GM19467 (cell line): ENCODE measurements at regions not wholly inside any gene's neighbourhood (a gene's known extent, or its start where the extent isn't known, plus 50 kb on each side); places are given as distances from the start of the nearest gene placed in this dataset.
"Not testable (repeated sequence)": the region's sequence is repeated elsewhere in the genome, so short reads cannot be mapped to it uniquely, and the experiment has no call there.

Experiments used
- ATAC-seq: cut with Tn5 transposase; IDR thresholded peaks from one replicate; pipeline ENCODE4 v1.9.1; 2021; ENCODE audit warnings: mild to moderate bottlenecking, moderate library complexity; ENCODE audit not compliant: unreplicated experiment

DNA sequence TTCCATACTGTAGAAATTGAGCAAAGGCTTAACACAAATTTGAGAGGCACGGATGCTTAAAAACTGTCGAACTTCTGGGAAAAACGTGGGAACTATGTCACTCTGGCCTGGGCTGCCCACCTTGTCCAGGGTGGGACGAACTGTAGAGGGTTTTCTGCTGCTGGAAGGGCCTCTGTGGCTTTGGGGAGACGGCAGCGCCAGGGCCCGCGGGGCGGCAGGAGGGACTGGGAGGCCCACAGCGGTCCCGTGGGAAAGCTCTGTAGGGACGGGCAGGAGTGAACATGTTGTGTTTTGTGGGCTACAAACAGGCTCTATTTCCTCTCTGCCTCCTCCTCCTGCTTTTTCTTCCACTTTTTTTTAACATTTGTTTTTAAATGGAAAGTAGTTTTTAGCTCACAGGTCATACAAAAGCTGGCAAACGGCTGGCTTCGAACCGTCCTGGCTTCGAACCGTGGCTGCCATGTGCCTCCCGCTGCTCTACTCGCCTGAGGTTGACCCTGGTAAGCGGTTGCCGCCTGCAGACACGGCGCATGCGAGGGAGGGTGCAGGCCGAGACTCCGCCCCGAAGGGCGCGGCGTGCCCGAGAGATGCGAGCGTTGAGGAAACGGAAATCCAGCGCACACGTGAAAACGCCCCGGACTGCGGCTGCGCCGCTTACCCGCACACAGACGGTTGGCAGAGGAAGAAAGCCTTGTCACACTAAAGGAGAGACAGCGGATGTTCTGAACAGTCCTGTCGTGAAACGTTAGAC, 382.3 kb upstream of the ZFP42 start:
- ATAC-seq = no peak

DNA sequence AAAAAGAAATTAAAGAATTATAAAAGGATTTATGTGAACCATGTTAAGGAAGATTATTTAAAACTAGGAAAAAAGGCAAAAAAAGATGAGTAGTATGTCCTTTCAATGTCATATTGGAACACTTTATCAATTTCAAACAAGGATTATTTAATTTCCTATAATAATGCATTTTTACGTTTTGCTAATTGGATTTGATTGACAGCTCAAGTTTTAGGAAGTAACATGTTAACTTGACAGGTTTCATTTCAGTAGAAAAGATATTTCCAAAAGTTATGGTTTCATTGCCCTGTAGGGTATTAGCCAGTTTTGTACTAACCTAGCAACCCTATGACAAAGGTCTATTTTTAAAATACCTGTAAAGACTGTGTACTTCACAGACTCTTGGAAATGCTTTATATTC, 379.6 kb upstream of the ZFP42 start:
- no peak for ATAC-seq

DNA sequence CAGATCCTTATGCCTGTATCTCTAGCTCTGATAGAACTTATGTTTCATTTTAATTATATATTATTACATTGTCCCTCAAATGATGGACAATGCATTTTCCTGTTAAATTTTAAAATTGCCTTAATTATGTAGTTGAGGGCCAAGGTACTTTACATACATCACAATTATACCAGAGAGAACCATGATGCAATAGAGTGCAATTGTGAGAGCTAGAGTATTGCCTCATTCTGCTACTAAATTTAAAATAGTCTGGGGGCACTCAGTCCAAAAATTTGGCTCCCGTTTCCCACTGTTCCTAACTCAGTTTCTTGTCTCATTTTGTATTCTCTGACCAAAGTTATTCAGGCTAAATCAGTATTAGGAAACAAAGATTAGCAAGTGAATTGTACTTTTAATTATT, 378.5 kb upstream of the ZFP42 start:
- no peak for ATAC-seq

DNA sequence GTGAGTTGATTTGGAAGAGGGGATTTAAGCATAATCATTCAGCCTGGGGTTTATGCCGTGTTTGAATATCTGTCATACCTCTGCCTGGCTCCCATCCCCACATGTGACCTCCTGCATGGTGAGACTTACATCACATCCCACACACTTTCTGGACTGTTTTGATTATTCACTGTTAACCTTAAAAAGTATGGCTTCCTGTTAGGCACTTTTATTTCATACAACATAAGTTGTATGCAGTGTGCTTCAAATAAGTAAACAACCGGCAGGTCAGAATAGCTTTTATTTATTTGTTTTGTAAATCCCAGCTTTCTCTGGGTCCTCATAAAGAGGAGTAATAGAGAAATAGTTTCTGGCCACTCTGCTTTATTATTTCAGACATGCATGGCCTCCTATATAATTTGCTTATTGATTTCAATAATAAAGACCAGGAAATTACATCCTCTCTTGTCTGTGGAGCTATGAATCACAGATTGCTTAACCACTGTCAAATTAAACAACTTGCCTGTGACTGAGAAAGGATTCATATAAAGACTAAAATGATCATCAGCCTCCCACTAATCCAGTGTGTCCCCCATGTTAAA, 376.8 kb upstream of the ZFP42 start:
- no peak for ATAC-seq

DNA sequence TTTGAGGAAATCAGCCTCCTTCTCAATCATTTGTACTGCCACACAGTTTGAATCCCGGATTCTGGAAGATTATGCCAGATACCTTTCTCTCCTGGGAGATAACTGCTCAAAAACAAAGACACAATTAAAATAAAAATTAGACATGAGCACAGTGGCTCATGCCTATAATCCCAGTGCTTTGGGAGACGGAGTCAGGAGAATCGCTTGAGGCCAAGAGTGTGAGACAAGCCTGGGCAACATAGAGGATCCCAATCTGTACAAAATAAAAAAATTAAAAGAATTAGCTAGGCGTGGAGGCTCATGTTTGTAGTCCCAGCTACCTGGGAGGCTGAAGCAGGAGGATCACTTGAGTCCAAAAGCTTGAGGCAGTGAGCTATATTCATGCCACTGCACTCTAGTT, 376.3 kb upstream of the ZFP42 start:
- ATAC-seq = no peak

DNA sequence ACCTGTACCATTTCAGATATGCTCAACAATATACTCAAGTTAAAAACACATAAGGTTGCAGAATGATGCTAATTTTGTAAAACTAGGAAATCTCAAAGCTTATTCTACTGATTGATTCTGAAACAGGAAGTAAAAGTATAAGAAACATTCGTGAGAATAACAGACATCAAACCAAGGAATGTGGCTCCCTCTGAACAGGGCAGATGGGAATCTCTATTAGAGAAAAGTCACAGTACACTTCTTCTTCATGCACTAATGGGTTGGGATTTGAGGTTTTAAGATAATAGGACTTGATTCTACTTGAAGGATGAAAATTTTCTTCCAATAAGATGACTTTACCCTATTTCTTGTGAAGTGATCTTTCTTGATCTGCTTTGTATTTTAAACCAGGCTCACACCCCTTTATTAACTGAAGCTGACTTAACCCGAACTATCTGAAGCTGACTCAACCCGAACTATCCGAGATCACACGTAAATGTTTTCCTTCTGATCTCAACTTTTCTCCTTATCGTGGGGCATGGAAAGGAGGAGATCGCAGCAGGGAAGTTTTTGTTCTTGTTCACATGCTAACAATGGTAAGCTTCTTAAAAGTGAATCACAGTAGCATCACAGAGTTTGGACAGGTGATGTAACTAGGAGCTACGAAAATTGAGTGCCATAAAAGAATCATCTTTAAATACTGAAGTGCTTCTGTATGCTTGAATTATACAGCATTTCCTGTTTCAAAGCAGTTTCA, 363.1 kb upstream of the ZFP42 start:
- ATAC-seq = no peak

DNA sequence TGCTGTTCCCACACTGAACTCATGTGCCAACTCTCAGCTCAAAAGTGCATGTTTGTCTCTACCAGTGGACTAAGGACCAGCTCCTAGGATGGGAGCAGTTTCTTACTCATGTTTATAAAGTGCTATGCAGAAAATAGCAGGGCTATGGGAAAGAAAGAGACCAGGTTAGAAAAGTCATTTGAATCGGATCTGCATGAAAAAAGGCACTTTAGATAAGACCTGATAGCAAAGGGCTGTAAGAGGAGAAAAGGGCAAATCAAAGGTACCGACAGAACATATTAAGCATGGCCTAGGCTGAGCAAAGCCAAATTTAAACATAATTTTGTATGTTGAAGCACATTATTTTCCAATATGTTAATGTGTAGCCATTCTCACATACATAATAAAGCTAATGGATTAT, 362.3 kb upstream of the ZFP42 start:
- no peak for ATAC-seq

DNA sequence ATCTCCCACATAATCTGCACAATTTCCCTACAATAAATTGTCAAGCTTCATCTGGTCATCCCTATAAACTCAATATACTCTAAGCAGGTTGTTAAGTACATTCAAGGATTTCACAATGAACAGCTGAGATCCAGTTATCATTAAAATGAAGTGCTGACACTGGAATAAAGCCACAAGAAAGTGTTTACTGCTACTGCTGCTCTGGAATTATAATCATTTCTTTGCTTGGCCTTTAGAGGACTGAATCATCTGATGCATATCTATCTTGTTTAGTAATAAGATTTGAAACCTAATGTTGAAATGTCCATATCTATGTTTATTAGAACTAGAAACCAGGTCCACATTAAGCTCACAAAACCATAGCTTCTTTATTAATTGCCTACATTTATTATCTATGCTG, 338.6 kb upstream of the ZFP42 start:
- ATAC-seq = no peak

DNA sequence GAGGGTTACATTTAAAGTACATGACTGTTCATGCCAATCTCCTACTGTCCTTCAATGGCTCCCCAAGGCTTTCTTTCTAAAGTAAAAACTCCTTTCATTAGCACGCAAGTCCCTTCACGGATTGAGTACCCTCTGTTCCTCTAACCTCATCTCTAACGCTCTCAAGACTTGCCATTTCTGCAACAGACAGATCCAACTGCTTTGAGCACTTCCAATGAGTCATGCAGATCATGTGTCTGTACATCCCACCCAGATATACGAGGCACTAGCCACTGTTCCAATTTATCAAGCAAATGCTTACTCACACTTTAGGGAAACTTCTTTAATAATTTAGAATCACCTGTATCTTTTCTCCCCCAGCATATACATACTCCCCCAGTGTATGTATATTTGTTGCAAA, 332.5 kb upstream of the ZFP42 start:
- ATAC-seq = no peak

DNA sequence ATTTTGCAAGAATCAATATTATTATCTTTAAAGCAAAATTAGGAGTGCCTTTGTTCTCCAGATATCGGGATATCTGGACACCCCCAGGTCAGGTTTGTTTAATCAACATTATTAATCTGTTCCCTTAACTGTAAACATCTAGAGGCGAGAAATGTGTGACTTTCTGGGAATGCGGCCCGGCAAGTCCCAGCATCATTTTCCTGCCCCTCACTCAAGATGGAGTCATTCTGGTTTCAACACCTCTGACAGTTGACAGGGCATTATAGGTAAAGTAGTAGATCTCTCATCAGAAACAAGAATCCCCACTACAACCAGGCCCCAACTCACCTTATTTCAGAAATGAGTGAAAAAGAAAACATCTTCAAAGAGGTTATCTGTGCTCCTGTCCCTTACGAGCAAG, 331.6 kb upstream of the ZFP42 start:
- no peak for ATAC-seq

DNA sequence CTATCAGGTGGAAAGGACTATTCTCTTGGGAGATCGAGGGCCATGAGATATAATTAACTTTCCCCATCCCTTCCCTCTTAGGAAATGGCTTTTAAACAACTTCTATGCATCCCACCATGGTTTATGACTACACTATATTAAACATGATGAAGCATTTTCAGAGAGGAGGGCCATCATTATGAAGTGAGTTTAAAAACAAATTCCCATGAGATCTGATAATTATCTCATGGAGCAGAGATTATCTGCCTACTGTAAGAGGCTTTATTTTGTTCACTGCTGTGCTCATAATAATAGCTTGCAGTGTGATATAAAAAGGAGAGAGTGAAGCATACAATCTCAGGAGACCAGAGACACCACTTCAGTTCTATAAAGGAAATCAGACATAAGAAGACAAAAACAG, 330.5 kb upstream of the ZFP42 start:
- no peak for ATAC-seq

DNA sequence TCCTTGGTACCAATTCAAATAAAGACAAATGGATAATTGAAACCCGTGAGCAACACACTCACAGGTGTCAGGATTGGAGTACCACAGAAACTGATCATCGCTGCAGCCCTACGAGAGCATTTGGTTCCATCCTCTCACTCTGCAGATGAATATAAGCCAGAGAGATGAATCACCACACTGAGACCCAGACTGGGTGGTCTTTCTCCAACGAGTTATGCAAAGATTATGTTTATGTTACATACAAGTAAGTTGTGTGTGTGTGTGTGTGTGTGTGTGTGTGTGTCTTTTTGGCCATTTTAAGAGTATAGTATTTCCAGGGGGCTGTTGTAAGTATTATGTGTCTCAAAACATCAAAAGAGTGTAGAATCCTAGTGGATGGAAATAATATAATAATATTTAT, 329.5 kb upstream of the ZFP42 start:
- no peak for ATAC-seq

DNA sequence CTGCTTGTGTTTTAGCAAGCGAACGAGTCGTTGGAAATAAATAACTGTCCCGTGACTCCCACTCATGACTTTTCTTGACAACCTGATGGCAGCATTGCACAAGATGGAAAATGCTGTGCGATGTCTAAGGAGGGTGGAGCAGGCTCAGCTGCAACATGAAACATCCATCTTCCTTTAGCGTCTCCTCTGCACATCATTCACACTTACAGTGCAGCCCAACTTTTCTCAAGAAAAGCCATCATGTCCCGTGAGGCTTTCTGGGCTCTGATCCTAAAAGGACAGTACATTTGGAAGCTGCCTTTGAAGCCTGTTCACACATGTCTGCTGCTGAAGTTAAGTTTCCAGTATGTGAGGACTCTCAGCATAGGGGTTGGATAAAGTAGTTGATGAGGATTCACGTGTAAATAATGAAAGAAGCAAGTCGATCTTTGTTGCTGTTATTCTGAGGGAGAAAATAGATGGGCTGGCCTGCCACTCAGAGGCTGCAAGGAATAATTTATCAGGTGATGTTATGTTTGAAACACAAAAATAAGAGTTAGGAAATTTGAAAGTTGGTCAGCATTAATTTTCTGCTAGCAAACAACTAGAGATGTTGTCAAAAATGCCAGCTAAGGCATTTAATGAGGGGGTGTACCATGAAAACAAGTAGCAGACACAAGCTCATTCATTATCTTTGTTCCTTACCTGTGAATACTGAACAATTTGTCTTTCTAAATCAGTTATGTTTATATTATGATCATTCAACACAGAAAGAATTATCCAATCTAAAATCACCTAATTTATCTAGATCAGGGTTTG, 328.7 kb upstream of the ZFP42 start:
- ATAC-seq = no peak

DNA sequence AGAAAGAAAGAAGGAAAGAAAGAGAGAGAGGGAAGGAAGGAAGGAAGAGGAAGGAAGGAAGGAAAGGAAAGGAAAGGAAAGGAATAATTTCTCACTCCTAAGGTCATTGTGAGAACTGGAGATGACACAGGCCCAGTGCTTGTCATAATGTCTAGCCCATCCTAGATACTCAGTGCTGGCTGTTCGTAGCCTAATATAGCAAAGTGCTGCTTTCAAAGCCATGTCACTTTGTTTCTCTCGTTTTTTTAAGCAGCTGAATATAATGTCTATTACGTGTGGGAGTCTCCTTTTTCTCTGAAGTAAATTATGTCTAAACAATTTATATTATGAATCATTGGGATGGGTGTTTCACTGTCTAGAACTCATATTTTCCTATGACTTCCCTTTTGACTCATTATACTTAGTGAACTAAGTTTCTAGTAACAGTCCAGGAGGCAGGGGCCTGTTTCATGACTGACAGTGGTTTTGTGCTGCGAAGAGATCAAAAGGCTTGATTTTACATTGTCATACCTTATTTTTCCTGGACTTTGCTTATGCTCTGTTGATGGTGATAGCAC, 327.0 kb upstream of the ZFP42 start:
- ATAC-seq = no peak

DNA sequence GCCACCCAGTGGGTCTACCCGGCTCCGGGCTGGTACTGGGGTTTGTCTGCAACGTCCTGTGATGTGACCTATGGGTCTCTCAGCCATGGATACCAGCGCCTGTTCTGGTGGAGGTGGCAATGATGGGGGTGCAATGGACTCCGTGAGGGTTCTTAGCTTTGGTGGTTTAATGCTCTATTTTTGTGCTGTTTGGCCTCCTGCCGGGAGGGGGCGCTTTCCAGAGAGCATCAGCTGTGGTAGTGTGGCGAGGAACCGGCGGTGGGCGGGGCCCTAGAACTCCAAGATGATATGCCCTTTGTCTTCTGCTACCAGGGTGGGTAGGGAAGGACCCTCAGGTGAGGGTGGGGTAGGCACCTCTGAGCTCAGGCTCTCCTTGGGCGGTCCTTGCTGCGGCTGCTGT, 324.1 kb upstream of the ZFP42 start:
- ATAC-seq = not testable (repeated sequence)

DNA sequence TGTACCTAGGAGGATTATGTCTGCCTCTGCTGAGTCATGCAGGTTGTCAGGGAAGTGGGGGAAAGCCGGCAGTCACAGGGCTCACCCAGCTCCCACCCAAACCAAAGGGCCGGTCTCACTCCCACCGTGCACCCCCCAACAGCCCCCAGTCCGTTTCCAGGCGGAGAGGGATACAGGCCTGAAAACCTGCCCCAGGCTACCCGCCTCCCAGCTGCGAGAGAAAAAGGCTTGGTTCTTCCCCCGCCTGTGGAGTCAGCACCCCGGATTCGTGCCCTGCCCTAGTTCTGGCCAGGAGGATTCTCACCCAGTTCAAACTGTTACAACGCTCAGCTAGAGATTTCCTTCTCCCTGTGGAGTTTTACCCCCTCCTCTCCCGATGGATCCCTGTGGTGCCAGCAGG, 323.6 kb upstream of the ZFP42 start:
- not testable (repeated sequence) for ATAC-seq

DNA sequence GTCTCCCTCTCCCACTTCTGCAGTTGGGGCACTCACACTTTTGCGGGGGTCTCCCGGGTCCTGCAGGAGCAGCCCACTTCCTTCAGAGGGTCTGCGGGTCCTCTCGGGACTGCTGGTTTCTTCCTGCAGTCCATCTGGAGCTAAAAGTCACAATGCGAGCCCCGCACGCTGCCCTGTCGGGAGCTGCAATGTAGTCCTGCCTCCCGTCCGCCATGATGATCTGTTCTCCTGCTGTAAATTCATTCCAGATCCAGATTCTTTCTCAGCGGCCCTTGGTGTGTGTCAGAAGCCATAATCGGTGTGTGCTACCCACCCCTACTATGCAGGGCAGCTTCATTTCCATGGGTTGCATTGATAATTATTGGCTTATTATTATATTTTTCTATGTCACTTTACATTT, 323.0 kb upstream of the ZFP42 start:
- not testable (repeated sequence) for ATAC-seq

DNA sequence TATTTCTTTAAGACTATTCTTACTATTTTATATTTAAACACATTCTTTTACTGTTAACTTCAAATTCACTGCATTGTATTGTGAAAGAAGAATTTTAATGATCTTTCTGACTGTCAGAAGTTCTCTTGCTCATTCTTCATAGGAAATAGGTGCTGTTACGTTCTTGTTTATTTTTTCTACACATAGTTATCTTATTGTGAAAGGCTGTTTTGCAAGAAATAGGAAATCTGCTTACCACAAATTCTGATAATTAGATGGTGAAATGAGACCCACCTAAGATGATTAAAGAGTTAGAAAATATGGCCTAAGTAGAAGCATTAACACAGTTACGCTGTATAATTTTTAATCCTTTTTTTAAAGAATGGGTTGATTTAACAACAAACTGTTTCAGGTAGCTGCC, 316.1 kb upstream of the ZFP42 start:
- ATAC-seq = no peak

DNA sequence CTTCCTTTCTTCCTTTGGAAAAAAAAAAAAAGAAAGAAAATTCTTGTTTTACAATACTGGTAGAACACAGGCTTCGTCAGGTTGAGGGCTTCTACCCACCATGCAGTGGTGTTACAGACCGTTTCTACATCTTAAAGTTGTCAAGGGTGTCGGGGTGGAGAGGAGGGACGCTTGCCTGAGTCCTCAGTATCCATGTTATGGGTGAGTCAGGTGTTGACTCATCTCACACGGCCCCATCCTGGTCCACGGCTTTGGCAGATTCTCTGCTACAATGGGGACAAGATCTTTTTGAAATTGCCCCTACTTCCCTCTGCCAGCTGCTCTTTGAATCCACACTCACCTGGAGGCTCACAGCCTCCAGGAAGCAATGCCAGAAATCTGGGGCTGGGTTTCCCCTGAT, 310.3 kb upstream of the ZFP42 start:
- ATAC-seq = no peak

DNA sequence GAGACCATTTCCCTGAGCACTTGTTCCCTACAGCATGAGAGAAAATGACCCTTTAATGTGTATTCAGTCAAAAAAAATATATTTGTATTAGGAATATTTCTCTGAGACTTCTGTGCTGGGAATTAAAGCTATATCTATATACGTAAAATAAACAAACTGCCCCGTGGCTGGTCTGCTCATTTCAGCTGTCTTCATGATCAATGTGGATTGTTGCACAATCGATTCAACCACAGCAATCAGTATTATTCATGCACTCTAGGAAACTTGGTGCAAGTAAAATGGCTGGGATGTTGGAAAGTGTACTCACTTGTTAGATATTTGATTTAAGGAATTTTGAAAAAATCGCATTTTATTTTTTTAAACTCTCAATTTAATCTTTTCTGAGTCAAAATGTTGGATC, 307.9 kb upstream of the ZFP42 start:
- no peak for ATAC-seq

DNA sequence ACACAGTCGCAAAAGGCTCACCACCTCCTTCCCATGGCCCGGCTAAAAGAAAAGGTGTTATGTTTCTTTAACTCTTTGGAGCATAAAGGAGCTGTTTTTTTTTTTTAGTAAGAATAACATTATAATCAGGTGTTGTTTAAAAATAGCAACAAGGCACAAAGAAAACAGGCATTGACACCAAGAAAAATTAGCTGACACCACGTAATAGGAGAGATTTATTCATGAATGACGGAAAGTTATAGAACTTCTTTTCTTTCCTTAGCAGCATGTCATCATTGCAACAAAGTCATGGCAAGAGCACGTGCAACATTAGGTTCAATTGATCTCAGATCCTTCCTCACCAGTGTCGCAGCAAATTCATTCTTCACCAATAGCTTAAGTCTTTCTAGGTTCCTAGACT, 302.9 kb upstream of the ZFP42 start:
- no peak for ATAC-seq
